GM12878 (cell line): ENCODE measurements at regions not wholly inside any gene's neighbourhood (a gene's known extent, or its start where the extent isn't known, plus 50 kb on each side); places are given as distances from the start of the nearest gene placed in this dataset.

Experiments used
- BHLHE40 ChIP-seq, 2 experiments: fragments of 450-650 bp in 1 of 2; IDR thresholded peaks; 2 replicates each; pipeline ENCODE4 v1.6.1; 2011 to 2017; ENCODE audit warnings: low read depth in 2 of 2, borderline replicate concordance in 1 of 2, improper control_type of control experiment in 1 of 2, low read length in 1 of 2, mild to moderate bottlenecking in 1 of 2
- GATAD2B ChIP-seq: fragments of 450-650 bp; conservative IDR thresholded peaks from 2 replicates; pipeline ENCODE4 v1.6.1; 2017; ENCODE audit warnings: low read depth, mild to moderate bottlenecking, moderate library complexity
- HCFC1 ChIP-seq: fragments of 150-350 bp; IDR thresholded peaks from 2 replicates; pipeline ENCODE4 v1.6.1; 2014; ENCODE audit warnings: low read length
- RBBP5 ChIP-seq: fragments of 200-600 bp; sonication (generic); conservative IDR thresholded peaks from 2 replicates; pipeline ENCODE4 v1.6.1; 2016
- RELB ChIP-seq: fragments of 450-650 bp; IDR thresholded peaks from 2 replicates; pipeline ENCODE4 v1.6.1; 2017; ENCODE audit warnings: low read depth, mild to moderate bottlenecking, moderate library complexity
- TF ChIP-seq, protein P1 (sequence below): fragments of 450-650 bp; formaldehyde crosslinking; IDR thresholded peaks from 2 replicates; pipeline ENCODE4 v1.4.0; 2020; ENCODE audit warnings: mild to moderate bottlenecking, moderate library complexity
- TF ChIP-seq, protein P2 (sequence below): IDR thresholded peaks from 2 replicates; pipeline ENCODE4 v1.6.1; 2011; ENCODE audit warnings: low read depth, low read length, improper control_type of control experiment, borderline replicate concordance

DNA sequence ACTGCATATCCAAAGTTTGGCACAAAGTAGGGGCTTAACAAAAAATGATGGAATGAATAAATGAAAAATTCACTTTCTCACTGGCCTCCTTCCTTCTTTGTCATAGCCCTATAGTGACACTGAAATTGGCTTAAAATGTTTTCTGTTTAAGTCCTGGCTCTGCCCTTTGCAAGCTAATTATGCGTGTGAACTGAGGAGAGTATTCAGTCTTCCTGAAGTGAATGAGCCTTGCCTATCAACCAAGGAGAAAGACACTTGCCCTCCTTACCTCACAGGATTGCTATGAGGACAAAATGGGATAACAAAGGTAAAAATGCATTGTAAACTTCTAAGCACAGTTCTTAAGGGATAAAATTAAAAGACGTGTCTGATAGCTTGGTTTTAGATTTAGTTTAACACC is 729.8 kb upstream of the ANO3 start (continued):
- TF ChIP-seq, protein P1, sequence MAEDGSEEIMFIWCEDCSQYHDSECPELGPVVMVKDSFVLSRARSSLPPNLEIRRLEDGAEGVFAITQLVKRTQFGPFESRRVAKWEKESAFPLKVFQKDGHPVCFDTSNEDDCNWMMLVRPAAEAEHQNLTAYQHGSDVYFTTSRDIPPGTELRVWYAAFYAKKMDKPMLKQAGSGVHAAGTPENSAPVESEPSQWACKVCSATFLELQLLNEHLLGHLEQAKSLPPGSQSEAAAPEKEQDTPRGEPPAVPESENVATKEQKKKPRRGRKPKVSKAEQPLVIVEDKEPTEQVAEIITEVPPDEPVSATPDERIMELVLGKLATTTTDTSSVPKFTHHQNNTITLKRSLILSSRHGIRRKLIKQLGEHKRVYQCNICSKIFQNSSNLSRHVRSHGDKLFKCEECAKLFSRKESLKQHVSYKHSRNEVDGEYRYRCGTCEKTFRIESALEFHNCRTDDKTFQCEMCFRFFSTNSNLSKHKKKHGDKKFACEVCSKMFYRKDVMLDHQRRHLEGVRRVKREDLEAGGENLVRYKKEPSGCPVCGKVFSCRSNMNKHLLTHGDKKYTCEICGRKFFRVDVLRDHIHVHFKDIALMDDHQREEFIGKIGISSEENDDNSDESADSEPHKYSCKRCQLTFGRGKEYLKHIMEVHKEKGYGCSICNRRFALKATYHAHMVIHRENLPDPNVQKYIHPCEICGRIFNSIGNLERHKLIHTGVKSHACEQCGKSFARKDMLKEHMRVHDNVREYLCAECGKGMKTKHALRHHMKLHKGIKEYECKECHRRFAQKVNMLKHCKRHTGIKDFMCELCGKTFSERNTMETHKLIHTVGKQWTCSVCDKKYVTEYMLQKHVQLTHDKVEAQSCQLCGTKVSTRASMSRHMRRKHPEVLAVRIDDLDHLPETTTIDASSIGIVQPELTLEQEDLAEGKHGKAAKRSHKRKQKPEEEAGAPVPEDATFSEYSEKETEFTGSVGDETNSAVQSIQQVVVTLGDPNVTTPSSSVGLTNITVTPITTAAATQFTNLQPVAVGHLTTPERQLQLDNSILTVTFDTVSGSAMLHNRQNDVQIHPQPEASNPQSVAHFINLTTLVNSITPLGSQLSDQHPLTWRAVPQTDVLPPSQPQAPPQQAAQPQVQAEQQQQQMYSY (CRISPR knock-in tag) = no peak
- TF ChIP-seq HCFC1 (no peak), GATAD2B (no peak), RELB (no peak), RBBP5 (no peak), BHLHE40 (IDR thresholded peaks at IDR 0.05; ENCODE audit: borderline replicate concordance in 1 of 2, low read depth in 2 of 2, low read length in 1 of 2) (no peak)
- TF ChIP-seq, protein P2, sequence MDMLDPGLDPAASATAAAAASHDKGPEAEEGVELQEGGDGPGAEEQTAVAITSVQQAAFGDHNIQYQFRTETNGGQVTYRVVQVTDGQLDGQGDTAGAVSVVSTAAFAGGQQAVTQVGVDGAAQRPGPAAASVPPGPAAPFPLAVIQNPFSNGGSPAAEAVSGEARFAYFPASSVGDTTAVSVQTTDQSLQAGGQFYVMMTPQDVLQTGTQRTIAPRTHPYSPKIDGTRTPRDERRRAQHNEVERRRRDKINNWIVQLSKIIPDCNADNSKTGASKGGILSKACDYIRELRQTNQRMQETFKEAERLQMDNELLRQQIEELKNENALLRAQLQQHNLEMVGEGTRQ = no peak
